Activated T-cell treated with anti-CD3 and anti-CD28 coated beads for 24 hours (primary cell): ENCODE measurements at regions not wholly inside any gene's neighbourhood (a gene's known extent, or its start where the extent isn't known, plus 50 kb on each side); places are given as distances from the start of the nearest gene placed in this dataset.
A peak's percentile ranks its signal among the peaks of the same experiment; 100 is the strongest.

Source experiments
- DNase-seq: peaks from one replicate; pipeline ENCODE4 v3.0.0-alpha.2; 2020; ENCODE audit warnings: low read depth

- no peak for DNase-seq
Measured at GRCh38 chr12:62127516-62127915, 132.7 kb upstream of the USP15 start.

DNA sequence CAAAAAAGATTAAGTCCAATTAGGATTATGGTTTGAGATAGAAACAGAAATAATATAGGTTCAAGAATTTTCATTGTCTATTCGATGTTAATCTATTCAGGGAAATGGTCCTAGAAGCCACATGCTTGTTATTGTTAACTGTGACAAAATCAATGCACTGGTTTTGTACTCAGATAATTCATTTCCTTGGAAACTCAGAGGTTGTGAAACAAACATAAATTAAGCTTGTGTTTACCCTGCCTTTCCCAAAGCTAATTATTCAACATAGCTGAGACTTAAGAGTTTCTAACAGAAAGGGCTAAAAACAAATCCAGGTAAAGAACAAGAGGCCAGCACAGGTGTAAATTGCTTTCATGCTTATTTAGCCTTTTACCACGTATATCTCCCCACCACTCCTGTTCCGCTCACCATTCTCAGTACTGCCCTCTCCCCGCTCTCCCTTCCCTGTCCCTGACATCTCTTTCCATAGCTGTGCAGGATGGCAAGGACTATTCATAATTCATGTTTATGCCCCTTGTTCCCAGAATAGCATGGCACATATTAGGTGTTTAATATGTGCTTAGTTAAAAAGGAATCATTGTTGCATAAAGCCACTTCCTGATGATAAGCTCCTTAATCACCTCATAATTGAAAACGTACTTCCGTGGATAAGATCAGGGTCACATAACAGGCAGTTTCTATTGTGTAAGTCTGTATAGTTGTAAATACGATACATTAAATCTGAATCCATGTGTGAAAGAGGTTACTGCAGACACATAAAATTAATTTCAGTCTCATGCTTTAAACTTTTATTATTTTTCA lies 131.8 kb upstream of the USP15 start:
- DNase-seq, result no peak

DNA sequence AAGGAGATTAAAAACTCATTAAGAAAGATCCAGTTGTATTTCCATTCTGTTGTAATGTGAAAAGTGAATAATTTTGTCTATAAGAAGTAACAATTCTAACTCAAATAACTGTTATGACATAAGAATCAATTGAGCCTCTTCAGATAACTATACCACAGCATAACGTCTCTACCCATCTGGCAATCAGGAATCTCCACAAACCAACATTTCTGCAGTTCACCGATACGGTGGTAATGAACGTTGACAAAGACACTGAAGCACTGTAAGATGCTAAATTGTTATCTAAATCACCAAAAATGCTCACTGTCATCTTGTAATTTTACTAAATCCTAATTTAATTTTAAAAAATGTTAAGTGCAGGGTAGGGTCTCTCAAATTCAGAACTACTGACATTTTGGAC lies 130.9 kb upstream of the USP15 start:
- no peak for DNase-seq

- DNase-seq, result no peak
Measured at GRCh38 chr12:62130402-62130801, 129.8 kb upstream of the USP15 start.

DNA sequence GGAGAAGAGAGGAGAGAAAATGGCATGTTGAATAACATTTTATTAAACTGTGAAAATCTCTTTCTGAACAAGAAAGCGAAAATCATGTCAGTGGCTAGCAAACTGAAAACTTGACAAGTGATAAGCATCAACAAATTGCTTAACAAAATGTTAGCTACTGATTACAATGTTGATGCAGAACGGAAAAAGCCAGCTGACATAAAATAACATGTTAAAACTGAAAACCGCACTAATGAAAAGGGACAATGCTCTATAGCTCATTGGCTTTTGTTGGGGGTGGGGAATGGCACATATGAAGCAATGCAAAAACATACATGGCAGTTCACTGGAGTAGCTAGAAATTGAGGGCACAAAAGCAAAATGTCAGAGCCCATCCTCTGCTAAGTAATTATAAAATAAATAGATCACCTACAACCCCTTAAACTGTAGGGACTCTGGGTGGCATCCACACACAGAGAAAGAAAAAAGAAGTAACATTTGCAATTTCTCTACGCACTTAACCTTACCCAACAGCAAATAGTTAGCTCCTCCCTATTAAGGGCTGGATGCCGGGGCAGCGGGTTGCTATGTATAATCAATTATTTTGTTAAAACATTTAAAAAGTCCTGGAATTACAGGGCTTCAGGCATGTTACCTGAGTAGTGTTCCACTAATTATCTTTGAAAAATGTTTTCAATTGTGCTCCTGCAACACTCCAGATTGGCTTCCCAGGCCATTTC lies 129.2 kb upstream of the USP15 start:
- no peak for DNase-seq

DNA sequence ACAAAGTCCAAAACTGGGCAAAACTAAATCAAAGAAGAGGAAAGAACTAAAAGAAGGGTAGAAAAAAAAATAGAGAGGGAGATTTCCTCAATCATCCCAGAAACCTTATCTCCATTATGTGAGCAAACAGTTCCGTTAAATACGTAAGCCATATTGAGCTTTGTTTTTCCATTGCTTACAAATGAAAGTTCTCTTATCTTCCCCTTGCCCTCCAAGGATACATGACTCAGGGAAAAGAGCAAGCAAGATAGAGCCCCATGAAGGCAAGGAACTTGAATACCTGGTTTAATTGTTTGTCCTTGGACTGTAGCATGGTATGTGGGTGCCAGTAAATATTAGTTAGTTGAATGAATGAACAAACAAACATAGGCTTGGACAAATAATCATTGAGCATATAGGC lies 126.8 kb upstream of the USP15 start:
- no peak for DNase-seq

- no peak for DNase-seq
Measured at GRCh38 chr12:62135553-62136200, 124.5 kb upstream of the USP15 start.

DNA sequence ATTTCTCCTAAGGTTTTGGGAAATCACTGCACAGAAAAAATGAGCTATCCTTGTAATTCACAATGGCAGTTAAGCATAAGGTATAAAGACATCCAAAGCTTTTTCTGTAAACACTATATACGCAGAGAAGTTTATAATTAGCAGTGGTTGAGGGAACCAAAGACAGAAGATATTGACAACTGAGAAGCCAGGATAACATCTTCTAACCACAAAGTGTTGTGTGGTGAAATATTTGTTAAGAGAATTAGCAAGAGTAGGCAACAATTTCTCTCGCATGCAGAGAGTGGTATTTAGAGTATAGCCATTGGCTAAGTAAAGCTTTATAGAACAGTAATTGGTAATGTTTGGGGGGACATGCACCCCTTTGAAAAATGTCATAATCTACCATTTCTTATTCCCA lies 123.7 kb upstream of the USP15 start:
- DNase-seq, result no peak

DNA sequence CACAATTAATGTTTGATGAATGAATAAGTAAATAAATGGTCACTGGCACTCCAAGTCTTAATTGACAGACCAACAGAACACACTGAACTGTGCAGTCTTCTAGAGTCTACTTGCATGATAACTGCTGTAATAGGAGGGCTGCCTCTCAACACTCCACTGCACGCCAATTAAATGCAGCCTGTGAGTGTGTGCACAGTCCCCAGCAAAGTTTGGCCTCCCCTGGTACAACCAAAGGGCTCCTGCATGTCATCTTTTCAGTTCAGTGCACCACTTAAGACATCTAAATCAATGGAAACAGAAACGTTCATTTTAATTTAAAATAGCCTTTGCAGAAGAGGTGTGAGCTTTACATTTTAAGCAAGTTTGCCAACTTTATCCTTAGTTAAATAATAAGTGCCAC lies 121.7 kb upstream of the USP15 start:
- DNase-seq, result no peak

GRCh38 chr12:62146318-62146717 lies 113.9 kb upstream of the USP15 start:
- no peak for DNase-seq

GRCh38 chr12:62158013-62158412 lies 102.2 kb upstream of the USP15 start:
- DNase-seq, result no peak

DNA sequence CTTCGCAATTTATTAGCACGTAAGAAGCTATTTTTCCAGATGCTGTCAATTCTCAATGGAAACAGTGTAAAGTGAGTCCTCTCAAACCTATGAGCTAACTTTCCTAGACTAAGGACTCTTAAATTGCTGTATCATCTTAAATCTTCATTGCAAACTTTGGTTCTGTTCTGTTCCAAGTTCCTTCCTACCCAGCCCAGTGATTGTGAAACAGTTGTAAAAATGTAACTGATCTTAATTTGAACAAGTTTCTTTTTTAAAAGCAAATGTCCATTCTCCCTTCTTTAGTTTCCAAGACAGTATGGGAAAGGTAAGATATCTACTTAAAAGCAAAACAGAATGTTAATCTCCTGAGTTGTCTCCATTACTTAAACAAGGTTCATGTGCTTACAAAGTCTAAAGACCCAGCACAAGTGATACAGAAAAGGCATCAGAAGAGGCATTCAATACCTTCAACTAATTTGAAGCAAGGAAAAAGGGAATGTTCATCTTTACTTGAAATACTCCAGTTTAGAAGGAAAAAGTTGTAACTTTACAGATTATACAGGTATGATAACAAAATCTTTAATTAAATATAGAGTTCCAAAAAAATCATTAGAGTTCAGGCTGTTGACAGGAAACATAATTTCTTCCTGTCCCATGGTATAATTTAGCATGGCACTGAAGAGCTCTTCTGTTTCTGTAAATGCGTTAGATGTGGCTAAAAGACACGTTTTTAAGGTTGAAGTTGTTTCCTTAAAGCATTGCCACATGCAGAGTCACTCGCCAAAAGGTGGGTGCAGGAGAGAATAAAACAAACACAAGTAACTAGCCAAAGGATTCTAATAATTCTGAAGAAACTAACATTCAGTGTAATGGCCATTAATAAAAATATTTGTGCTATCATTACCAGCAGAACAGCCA lies 101.5 kb upstream of the USP15 start:
- DNase-seq, result no peak

DNA sequence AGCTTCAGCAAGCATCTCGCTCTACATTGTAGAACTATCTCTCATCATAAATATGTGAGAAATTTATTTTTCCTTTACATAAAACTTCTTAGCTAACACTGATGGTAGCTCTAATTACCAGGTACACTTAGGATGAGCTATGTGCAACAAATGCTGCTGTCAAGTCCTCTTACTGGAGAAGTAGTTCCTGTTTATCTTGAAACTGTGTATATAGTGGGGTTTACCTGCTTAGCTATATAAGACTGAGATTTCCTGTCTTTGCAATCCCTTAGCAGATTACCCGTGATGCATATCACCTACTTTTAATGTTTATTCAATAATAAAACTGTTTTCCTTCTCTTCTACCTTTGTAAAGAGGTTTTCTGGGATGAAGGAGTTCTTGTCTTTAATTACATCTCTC lies 98.0 kb upstream of the USP15 start:
- DNase-seq, result no peak

GRCh38 chr12:62163368-62163767 lies 96.8 kb upstream of the USP15 start:
- no peak for DNase-seq

- DNase-seq, result no peak
Measured at GRCh38 chr12:62164036-62164435, 96.2 kb upstream of the USP15 start.

GRCh38 chr12:62166525-62166924 lies 93.7 kb upstream of the USP15 start:
- DNase-seq, result no peak

GRCh38 chr12:62168411-62168810 lies 91.8 kb upstream of the USP15 start:
- no peak for DNase-seq

- DNase-seq, result no peak
Measured at GRCh38 chr12:62170241-62170640, 90.0 kb upstream of the USP15 start.

DNA sequence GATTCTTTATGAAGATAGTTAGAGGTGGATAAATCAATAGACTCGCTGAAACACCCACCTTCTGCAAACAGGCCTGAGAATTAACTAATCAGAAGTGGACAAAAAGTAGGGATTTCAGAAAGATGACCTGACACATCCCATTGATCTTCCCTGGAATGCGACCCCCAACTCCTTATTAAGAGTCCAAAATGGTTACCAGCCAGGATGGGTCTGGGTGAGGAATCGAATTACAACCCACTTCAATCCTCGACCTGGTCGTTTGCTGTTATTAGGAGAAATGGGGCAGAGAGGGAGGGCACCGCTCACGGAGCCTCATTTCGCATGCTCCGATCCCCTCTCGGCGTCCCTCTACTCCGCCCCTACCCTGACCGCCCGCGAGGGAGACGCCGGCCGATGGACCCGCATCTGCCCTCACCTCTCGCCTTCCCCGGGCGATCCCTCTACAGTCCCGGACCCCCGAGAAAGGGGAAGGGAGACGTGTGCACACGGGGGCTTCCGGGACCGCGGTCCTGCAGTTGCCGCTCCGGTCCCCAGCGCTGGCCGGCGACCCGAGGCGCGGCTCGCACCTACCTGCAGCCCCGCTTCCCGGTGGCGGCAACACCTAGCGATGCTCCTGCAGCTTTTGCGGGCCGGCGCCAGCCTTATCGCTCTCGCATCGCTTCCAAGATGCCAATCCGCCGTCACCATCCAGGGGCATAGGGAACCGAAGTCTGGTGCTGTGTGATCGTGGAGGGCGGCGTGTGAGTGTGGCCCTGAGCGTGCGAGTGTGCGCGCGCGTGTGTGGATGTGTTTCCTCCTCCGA lies 69.3 kb upstream of the USP15 start:
- no peak for DNase-seq

DNA sequence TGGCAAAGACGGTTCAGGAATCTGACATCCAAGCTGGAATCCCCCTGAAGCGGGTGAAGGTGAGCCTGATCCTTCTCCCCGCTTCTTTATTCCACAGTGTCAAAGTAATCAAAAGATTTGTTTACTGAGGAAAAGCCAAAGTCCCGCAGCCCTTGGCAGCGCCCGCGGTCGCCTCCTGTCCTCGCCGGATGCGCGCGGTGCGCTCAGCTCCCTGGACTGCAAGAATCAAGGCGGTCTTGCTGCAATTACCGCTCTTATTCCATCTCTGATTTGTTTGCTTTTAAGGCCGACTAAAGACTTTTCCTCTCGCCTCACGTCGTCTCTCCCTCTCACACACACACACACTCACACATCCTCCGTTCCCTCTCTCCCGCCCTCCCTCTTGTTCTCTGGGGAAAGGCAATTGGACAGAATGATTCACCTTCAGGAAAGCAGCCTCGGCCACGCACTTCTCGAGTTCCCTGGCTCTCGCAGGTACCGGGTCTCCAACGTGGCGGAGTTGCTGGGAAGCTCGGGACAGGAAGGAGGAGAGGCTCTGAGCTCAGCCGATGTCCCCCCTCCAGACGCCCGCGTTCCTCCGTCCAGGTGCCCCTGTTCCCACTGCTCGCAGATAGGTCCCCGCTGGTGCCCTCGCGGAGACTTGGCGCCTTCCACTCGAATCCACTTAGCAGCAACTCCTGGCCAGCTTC lies 68.6 kb upstream of the USP15 start:
- peak; percentile 1 for DNase-seq
